Activated CD4-positive, alpha-beta T cell treated with anti-CD3 and anti-CD28 coated beads for 36 hours (primary cell): ENCODE measurements at regions not wholly inside any gene's neighbourhood (a gene's known extent, or its start where the extent isn't known, plus 50 kb on each side); places are given as distances from the start of the nearest gene placed in this dataset.

Experiments used
- ATAC-seq: fragments of 200-7000 bp; cut with Tn5 transposase; one replicate; pipeline ENCODE4 v1.10.0; 2021; ENCODE audit warnings: mild to moderate bottlenecking, moderate library complexity
- CTCF ChIA-PET: fragments of 350-600 bp; sonication (Branson Sonifier 250); formaldehyde crosslinking; loops from one replicate; lab custom pipeline; 2021; ENCODE audit warnings: antibody characterized with exemption; lab: Charles Lee
- POLR2A ChIA-PET: fragments of 350-600 bp; sonication (Branson Sonifier 250); formaldehyde crosslinking; loops from one replicate; lab custom pipeline; 2021; ENCODE audit warnings: antibody characterized with exemption, inconsistent platforms; lab: Charles Lee
- DNase-seq: peaks from one replicate; pipeline ENCODE4 v3.0.0-alpha.2; 2020
- H3K27ac Mint-ChIP-seq: one replicate; pipeline ENCODE4 v1.8.0; 2021; ENCODE audit warnings: mixed read lengths
- H3K27me3 Mint-ChIP-seq: one replicate; pipeline ENCODE4 v1.8.0; 2021; ENCODE audit warnings: mixed read lengths
- H3K36me3 Mint-ChIP-seq: one replicate; pipeline ENCODE4 v1.8.0; 2021; ENCODE audit warnings: low read depth, mixed read lengths
- H3K4me1 Mint-ChIP-seq: one replicate; pipeline ENCODE4 v1.8.0; 2021; ENCODE audit warnings: mixed read lengths
- H3K4me3 Mint-ChIP-seq: one replicate; pipeline ENCODE4 v1.8.0; 2021; ENCODE audit warnings: mild to moderate bottlenecking, moderate library complexity, mixed read lengths
- H3K9me3 Mint-ChIP-seq: one replicate; pipeline ENCODE4 v1.8.0; 2021; ENCODE audit warnings: low read depth, mixed read lengths
- intact Hi-C, 2 experiments: fragments of 100-400 bp; cut with DNase I in 1 of 2; cut with micrococcal nuclease in 1 of 2; formaldehyde crosslinking; loops; one replicate each; pipeline versions ENCODE4 v1.14.2 to v1.15.1; 2022 to 2024; cut with DNase I, micrococcal nuclease

- Mint-ChIP-seq H3K36me3 (no peaks in the 10 kb centered on the region), H3K9me3 (peaks cover 6% of the 10 kb centered on the region), H3K4me3 (no peak overlapping the region), H3K27ac (no peak overlapping the region), H3K27me3 (no peaks in the 10 kb centered on the region), H3K4me1 (no peaks in the 10 kb centered on the region)
- ChIA-PET POLR2A (no interaction called here), CTCF (no interaction called here)
- intact Hi-C loops: no loop called here
- ATAC-seq (no peak), DNase-seq (no peak)
Observed at GRCh38 chr5:144831650-144832049, 661.0 kb downstream of the KCTD16 start.

GRCh38 chr5:144822503-144822902 lies 651.8 kb downstream of the KCTD16 start:
- POLR2A ChIA-PET: no interaction called here

GRCh38 chr5:144820278-144820677 lies 649.6 kb downstream of the KCTD16 start:
- intact Hi-C loops: no loop called here
- no peak for DNase-seq
- Mint-ChIP-seq H3K4me3 (no peak overlapping the region), H3K27ac (no peak overlapping the region), H3K27me3 (no peaks in the 10 kb centered on the region), H3K9me3 (peaks cover 8% of the 10 kb centered on the region), H3K4me1 (no peaks in the 10 kb centered on the region), H3K36me3 (no peaks in the 10 kb centered on the region)
- ChIA-PET POLR2A (interaction anchor here (0.6 kb wide), 1 partner anchor 130 kb away, joined by 4 read pairs; no protein-coding TSS in a partner anchor), CTCF (no interaction called here)
- ATAC-seq: no peak

More at GRCh38 chr5:144822503-144822902, 651.8 kb downstream of the KCTD16 start:
- DNase-seq (no peak), ATAC-seq (no peak)
- intact Hi-C loops: no loop called here
- no peaks in the 10 kb centered on the region for H3K36me3 Mint-ChIP-seq
- CTCF ChIA-PET: no interaction called here
- H3K9me3 Mint-ChIP-seq: peaks cover 6% of the 10 kb centered on the region
- no peak overlapping the region for H3K27ac Mint-ChIP-seq
- no peaks in the 10 kb centered on the region for H3K4me1 Mint-ChIP-seq
- H3K27me3 Mint-ChIP-seq: no peaks in the 10 kb centered on the region
- H3K4me3 Mint-ChIP-seq: no peak overlapping the region

GRCh38 chr5:144815131-144815530 lies 644.5 kb downstream of the KCTD16 start:
- ChIA-PET CTCF (no interaction called here), POLR2A (no interaction called here)
- Mint-ChIP-seq H3K27me3 (no peaks in the 10 kb centered on the region), H3K4me1 (no peaks in the 10 kb centered on the region), H3K27ac (no peak overlapping the region), H3K4me3 (no peak overlapping the region), H3K9me3 (peaks cover 3% of the 10 kb centered on the region), H3K36me3 (no peaks in the 10 kb centered on the region)
- DNase-seq: no peak
- ATAC-seq: no peak
- intact Hi-C loops: no loop called here

GRCh38 chr5:144812763-144813162 lies 642.1 kb downstream of the KCTD16 start:
- DNase-seq: no peak
- H3K27me3 Mint-ChIP-seq: no peaks in the 10 kb centered on the region
- H3K9me3 Mint-ChIP-seq: peaks cover 3% of the 10 kb centered on the region
- H3K4me3 Mint-ChIP-seq: no peak overlapping the region
- H3K4me1 Mint-ChIP-seq: no peaks in the 10 kb centered on the region
- H3K27ac Mint-ChIP-seq: no peak overlapping the region
- no peak for ATAC-seq
- intact Hi-C loops: no loop called here
- CTCF ChIA-PET: no interaction called here
- no peaks in the 10 kb centered on the region for H3K36me3 Mint-ChIP-seq
- POLR2A ChIA-PET: no interaction called here

GRCh38 chr5:144800169-144800568 lies 629.5 kb downstream of the KCTD16 start:
- Mint-ChIP-seq H3K36me3 (no peaks in the 10 kb centered on the region), H3K4me3 (no peak overlapping the region), H3K27me3 (no peaks in the 10 kb centered on the region), H3K9me3 (peaks cover 4% of the 10 kb centered on the region), H3K4me1 (no peaks in the 10 kb centered on the region), H3K27ac (no peak overlapping the region)
- ATAC-seq (no peak), DNase-seq (no peak)
- POLR2A ChIA-PET: no interaction called here
- intact Hi-C loops: no loop called here
- CTCF ChIA-PET: no interaction called here

GRCh38 chr5:144798595-144798994 lies 627.9 kb downstream of the KCTD16 start:
- Mint-ChIP-seq H3K4me3 (no peak overlapping the region), H3K9me3 (peaks cover 4% of the 10 kb centered on the region), H3K36me3 (no peaks in the 10 kb centered on the region), H3K27ac (no peak overlapping the region), H3K4me1 (no peaks in the 10 kb centered on the region), H3K27me3 (no peaks in the 10 kb centered on the region)
- no peak for DNase-seq
- intact Hi-C loops: no loop called here
- no peak for ATAC-seq
- ChIA-PET POLR2A (no interaction called here), CTCF (no interaction called here)

- Mint-ChIP-seq H3K36me3 (no peaks in the 10 kb centered on the region), H3K9me3 (peaks cover 3% of the 10 kb centered on the region), H3K27me3 (no peaks in the 10 kb centered on the region), H3K27ac (no peak overlapping the region), H3K4me1 (no peaks in the 10 kb centered on the region), H3K4me3 (no peak overlapping the region)
- CTCF ChIA-PET: no interaction called here
- no peak for ATAC-seq
- intact Hi-C loops: no loop called here
- POLR2A ChIA-PET: no interaction called here
- no peak for DNase-seq
Observed at GRCh38 chr5:144794922-144795321, 624.2 kb downstream of the KCTD16 start.

- H3K4me1 Mint-ChIP-seq: no peaks in the 10 kb centered on the region
- no peak for DNase-seq
- no peak for ATAC-seq
- intact Hi-C loops: no loop called here
- no peak overlapping the region for H3K27ac Mint-ChIP-seq
- no peaks in the 10 kb centered on the region for H3K27me3 Mint-ChIP-seq
- CTCF ChIA-PET: no interaction called here
- POLR2A ChIA-PET: no interaction called here
- peaks cover 7% of the 10 kb centered on the region for H3K9me3 Mint-ChIP-seq
- no peaks in the 10 kb centered on the region for H3K36me3 Mint-ChIP-seq
- H3K4me3 Mint-ChIP-seq: no peak overlapping the region
Observed at GRCh38 chr5:144788556-144788955, 617.9 kb downstream of the KCTD16 start.

- H3K4me1 Mint-ChIP-seq: no peaks in the 10 kb centered on the region
- ATAC-seq (no peak), DNase-seq (no peak)
- ChIA-PET POLR2A (no interaction called here), CTCF (no interaction called here)
- no peak overlapping the region for H3K4me3 Mint-ChIP-seq
- H3K27ac Mint-ChIP-seq: no peak overlapping the region
- no peaks in the 10 kb centered on the region for H3K27me3 Mint-ChIP-seq
- H3K9me3 Mint-ChIP-seq: peaks cover 7% of the 10 kb centered on the region
- intact Hi-C loops: no loop called here
- H3K36me3 Mint-ChIP-seq: no peaks in the 10 kb centered on the region
Observed at GRCh38 chr5:144788046-144788445, 617.4 kb downstream of the KCTD16 start.

- CTCF ChIA-PET: no interaction called here
- intact Hi-C loops: no loop called here
- Mint-ChIP-seq H3K4me3 (no peak overlapping the region), H3K36me3 (no peaks in the 10 kb centered on the region), H3K9me3 (peaks cover 3% of the 10 kb centered on the region), H3K27me3 (no peaks in the 10 kb centered on the region), H3K27ac (no peak overlapping the region), H3K4me1 (no peaks in the 10 kb centered on the region)
- DNase-seq: no peak
- no peak for ATAC-seq
- POLR2A ChIA-PET: no interaction called here
Observed at GRCh38 chr5:144779368-144779767, 608.7 kb downstream of the KCTD16 start.

- no peak overlapping the region for H3K4me3 Mint-ChIP-seq
- ATAC-seq (no peak), DNase-seq (no peak)
- CTCF ChIA-PET: no interaction called here
- no peaks in the 10 kb centered on the region for H3K4me1 Mint-ChIP-seq
- POLR2A ChIA-PET: no interaction called here
- H3K27ac Mint-ChIP-seq: no peak overlapping the region
- no peaks in the 10 kb centered on the region for H3K36me3 Mint-ChIP-seq
- intact Hi-C loops: no loop called here
- no peaks in the 10 kb centered on the region for H3K27me3 Mint-ChIP-seq
- no peaks in the 10 kb centered on the region for H3K9me3 Mint-ChIP-seq
Observed at GRCh38 chr5:144778561-144778960, 607.9 kb downstream of the KCTD16 start.

GRCh38 chr5:144774197-144774596 lies 603.5 kb downstream of the KCTD16 start:
- H3K27ac Mint-ChIP-seq: no peak overlapping the region
- intact Hi-C loops: no loop called here
- ChIA-PET POLR2A (no interaction called here), CTCF (no interaction called here)
- no peak overlapping the region for H3K4me3 Mint-ChIP-seq
- no peak for DNase-seq
- H3K36me3 Mint-ChIP-seq: no peaks in the 10 kb centered on the region
- no peaks in the 10 kb centered on the region for H3K9me3 Mint-ChIP-seq
- no peaks in the 10 kb centered on the region for H3K27me3 Mint-ChIP-seq
- ATAC-seq: no peak
- no peaks in the 10 kb centered on the region for H3K4me1 Mint-ChIP-seq
